ENCODE measurements at regions not wholly inside any gene's neighbourhood (a gene's known extent, or its start where the extent isn't known, plus 50 kb on each side); places are given as distances from the start of the nearest gene placed in this dataset.

DNA sequence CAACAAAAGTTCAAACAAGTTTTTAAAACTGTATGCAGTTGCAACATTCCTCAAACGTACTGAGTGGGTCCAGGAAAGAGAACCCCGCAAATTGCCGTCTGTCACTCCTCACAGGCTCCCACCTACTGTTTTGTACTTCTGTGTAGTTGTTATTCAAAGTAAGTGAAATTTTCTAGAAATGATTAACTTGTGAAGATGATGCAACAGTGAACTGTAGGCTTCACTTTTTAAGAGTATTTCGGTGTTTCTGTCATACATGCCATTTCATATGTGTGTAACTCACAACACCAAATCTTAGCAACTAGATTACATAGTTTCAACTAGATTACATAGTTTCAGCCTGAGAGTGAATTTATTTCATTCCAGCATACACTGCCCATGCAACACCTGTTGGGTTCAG is 226.0 kb upstream of the TANK start:
- TF ChIP-seq, protein P1, sequence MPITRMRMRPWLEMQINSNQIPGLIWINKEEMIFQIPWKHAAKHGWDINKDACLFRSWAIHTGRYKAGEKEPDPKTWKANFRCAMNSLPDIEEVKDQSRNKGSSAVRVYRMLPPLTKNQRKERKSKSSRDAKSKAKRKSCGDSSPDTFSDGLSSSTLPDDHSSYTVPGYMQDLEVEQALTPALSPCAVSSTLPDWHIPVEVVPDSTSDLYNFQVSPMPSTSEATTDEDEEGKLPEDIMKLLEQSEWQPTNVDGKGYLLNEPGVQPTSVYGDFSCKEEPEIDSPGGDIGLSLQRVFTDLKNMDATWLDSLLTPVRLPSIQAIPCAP (CRISPR knock-in tag; IDR thresholded peaks at IDR 0.05), result no peak
- TF ChIP-seq CTCF (IDR thresholded peaks at IDR 0.05), result no peak
- no peak for TF ChIP-seq TCF7 (CRISPR knock-in tag; IDR thresholded peaks at IDR 0.05; ENCODE audit: low read depth)
- TF ChIP-seq FOXK1 (CRISPR knock-in tag; IDR thresholded peaks at IDR 0.05), result no peak
- no peak for TF ChIP-seq ATF1 (CRISPR knock-in tag; IDR thresholded peaks at IDR 0.05)
- TF ChIP-seq NR3C1 (CRISPR knock-in tag; conservative IDR thresholded peaks at IDR 0.05; ENCODE audit: low read depth), result no peak
- TF ChIP-seq, protein P2, sequence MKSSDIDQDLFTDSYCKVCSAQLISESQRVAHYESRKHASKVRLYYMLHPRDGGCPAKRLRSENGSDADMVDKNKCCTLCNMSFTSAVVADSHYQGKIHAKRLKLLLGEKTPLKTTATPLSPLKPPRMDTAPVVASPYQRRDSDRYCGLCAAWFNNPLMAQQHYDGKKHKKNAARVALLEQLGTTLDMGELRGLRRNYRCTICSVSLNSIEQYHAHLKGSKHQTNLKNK (CRISPR knock-in tag; IDR thresholded peaks at IDR 0.05), result no peak
- TF ChIP-seq ESRRA (CRISPR knock-in tag; IDR thresholded peaks at IDR 0.05; ENCODE audit: borderline replicate concordance), result no peak
- TF ChIP-seq, protein P3, sequence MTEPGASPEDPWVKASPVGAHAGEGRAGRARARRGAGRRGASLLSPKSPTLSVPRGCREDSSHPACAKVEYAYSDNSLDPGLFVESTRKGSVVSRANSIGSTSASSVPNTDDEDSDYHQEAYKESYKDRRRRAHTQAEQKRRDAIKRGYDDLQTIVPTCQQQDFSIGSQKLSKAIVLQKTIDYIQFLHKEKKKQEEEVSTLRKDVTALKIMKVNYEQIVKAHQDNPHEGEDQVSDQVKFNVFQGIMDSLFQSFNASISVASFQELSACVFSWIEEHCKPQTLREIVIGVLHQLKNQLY (CRISPR knock-in tag; IDR thresholded peaks at IDR 0.05), result no peak
- no peak for TF ChIP-seq RELA (CRISPR knock-in tag; IDR thresholded peaks at IDR 0.05; ENCODE audit: borderline replicate concordance)
- TF ChIP-seq, protein P4, sequence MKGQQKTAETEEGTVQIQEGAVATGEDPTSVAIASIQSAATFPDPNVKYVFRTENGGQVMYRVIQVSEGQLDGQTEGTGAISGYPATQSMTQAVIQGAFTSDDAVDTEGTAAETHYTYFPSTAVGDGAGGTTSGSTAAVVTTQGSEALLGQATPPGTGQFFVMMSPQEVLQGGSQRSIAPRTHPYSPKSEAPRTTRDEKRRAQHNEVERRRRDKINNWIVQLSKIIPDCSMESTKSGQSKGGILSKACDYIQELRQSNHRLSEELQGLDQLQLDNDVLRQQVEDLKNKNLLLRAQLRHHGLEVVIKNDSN (CRISPR knock-in tag; IDR thresholded peaks at IDR 0.05), result no peak
- no peak for TF ChIP-seq SMAD4 (CRISPR knock-in tag; IDR thresholded peaks at IDR 0.05)
